Natural killer cell (primary cell): ENCODE measurements at regions not wholly inside any gene's neighbourhood (a gene's known extent, or its start where the extent isn't known, plus 50 kb on each side); places are given as distances from the start of the nearest gene placed in this dataset.
"Not testable (repeated sequence)": the region's sequence is repeated elsewhere in the genome, so short reads cannot be mapped to it uniquely, and the experiment has no call there.

Experiments
- ATAC-seq, 3 donors: fragments of 150-1000 bp in 2 of 3; fragments of 200-7000 bp in 1 of 3; cut with Tn5 transposase; 1 replicate in 1 of 3; 2 replicates in 2 of 3; pipeline ENCODE4 v1.10.0; 2021; ENCODE audit warnings: mild to moderate bottlenecking in 2 of 3, moderate library complexity in 2 of 3
- DNase-seq, 2 donors: peaks; one replicate each; pipeline versions ENCODE4 v3.0.0 to v3.0.0-alpha.2; 2013 to 2021; ENCODE audit warnings: mixed read lengths in 1 of 2
- H3K27ac ChIP-seq: one replicate; pipeline ENCODE4 v1.5.1; 2013; ENCODE audit warnings: mild to moderate bottlenecking, low read length
- H3K27me3 ChIP-seq: one replicate; pipeline ENCODE4 v1.6.1; 2013; ENCODE audit warnings: low read length; ENCODE audit not compliant: control insufficient read depth, insufficient read depth
- H3K36me3 ChIP-seq: one replicate; pipeline ENCODE4 v1.6.1; 2013; ENCODE audit warnings: low read length; ENCODE audit not compliant: control insufficient read depth, insufficient read depth
- H3K4me1 ChIP-seq: one replicate; pipeline ENCODE4 v1.6.1; 2013; ENCODE audit warnings: low read length; ENCODE audit not compliant: control insufficient read depth, insufficient read depth
- H3K4me3 ChIP-seq: one replicate; pipeline ENCODE4 v1.5.1; 2013; ENCODE audit warnings: low read length
- H3K9me3 ChIP-seq: one replicate; pipeline ENCODE4 v1.6.1; 2013; ENCODE audit warnings: low read length; ENCODE audit not compliant: control insufficient read depth, insufficient read depth
- H3K27ac Mint-ChIP-seq, 2 donors: one replicate each; pipeline ENCODE4 v1.8.0; 2022; ENCODE audit warnings: mild to moderate bottlenecking in 2 of 2, mixed read lengths in 2 of 2, moderate library complexity in 1 of 2
- H3K27me3 Mint-ChIP-seq, 2 donors: one replicate each; pipeline ENCODE4 v1.8.0; 2022; ENCODE audit warnings: low read depth in 2 of 2, mixed read lengths in 2 of 2
- H3K36me3 Mint-ChIP-seq: one replicate; pipeline ENCODE4 v1.8.0; 2022; ENCODE audit warnings: mixed read lengths
- H3K4me1 Mint-ChIP-seq, 2 donors: one replicate each; pipeline ENCODE4 v1.8.0; 2022; ENCODE audit warnings: mixed read lengths in 2 of 2
- H3K4me3 Mint-ChIP-seq: one replicate; pipeline ENCODE4 v1.8.0; 2022; ENCODE audit warnings: mild to moderate bottlenecking, moderate library complexity, mixed read lengths
- H3K9me3 Mint-ChIP-seq, 2 donors: one replicate each; pipeline ENCODE4 v1.8.0; 2022; ENCODE audit warnings: mixed read lengths in 2 of 2
- CTCF ChIP-seq: fragments of 200-600 bp; IDR thresholded peaks from one replicate; pipeline ENCODE4 v1.8.0; 2022; ENCODE audit warnings: antibody characterized with exemption
- WGBS: methylation state at CpG from one replicate; pipeline ENCODE4 v1.1.7; 2013; ENCODE audit warnings: missing lambda C conversion rate; ENCODE audit not compliant: insufficient coverage; 5-methylcytosine and 5-hydroxymethylcytosine counted together
- intact Hi-C: fragments of 100-400 bp; cut with micrococcal nuclease; formaldehyde crosslinking; loops from one replicate; pipeline ENCODE4 v1.14.2; 2022

GRCh38 chr4:63218856-63219255 lies 1190.4 kb downstream of the TECRL start:
- Mint-ChIP-seq H3K4me1 (no peaks in the 10 kb centered on the region), H3K9me3 (peaks cover 22 to 36% of the 10 kb centered on the region in 2 donors), H3K36me3 (peaks cover 15% of the 10 kb centered on the region), H3K27me3 (no peaks in the 10 kb centered on the region), H3K27ac (no peak overlapping the region), H3K4me3 (no peak overlapping the region)
- TF ChIP-seq CTCF: no peak
- no peak overlapping the region for H3K27ac ChIP-seq
- H3K27me3 ChIP-seq: no peaks in the 10 kb centered on the region
- no peaks in the 10 kb centered on the region for H3K36me3 ChIP-seq
- ATAC-seq (no peak), DNase-seq (no peak)
- 63% methylated on average over 7 of the region's 7 CpGs for WGBS
- peaks cover 16% of the 10 kb centered on the region for H3K9me3 ChIP-seq
- no peak overlapping the region for H3K4me3 ChIP-seq
- intact Hi-C loops: no loop called here
- H3K4me1 ChIP-seq: no peaks in the 10 kb centered on the region

GRCh38 chr4:63214076-63214475 lies 1195.2 kb downstream of the TECRL start:
- Histone ChIP-seq H3K36me3 (no peaks in the 10 kb centered on the region), H3K27me3 (no peaks in the 10 kb centered on the region), H3K9me3 (peaks cover 7% of the 10 kb centered on the region), H3K4me1 (no peaks in the 10 kb centered on the region), H3K27ac (no peak overlapping the region), H3K4me3 (no peak overlapping the region)
- ATAC-seq: no peak
- no peak for DNase-seq
- TF ChIP-seq CTCF: no peak
- H3K36me3 Mint-ChIP-seq: peaks cover 15% of the 10 kb centered on the region
- no peaks in the 10 kb centered on the region for H3K27me3 Mint-ChIP-seq
- H3K9me3 Mint-ChIP-seq: peaks cover 25 to 38% of the 10 kb centered on the region in 2 donors
- H3K27ac Mint-ChIP-seq: no peak overlapping the region
- intact Hi-C loops: no loop called here
- H3K4me3 Mint-ChIP-seq: no peak overlapping the region
- H3K4me1 Mint-ChIP-seq: no peaks in the 10 kb centered on the region

GRCh38 chr4:63211776-63212479 lies 1197.3 kb downstream of the TECRL start:
- Histone ChIP-seq H3K27me3 (no peaks in the 10 kb centered on the region), H3K27ac (no peak overlapping the region), H3K36me3 (no peaks in the 10 kb centered on the region), H3K4me3 (no peak overlapping the region), H3K9me3 (no peaks in the 10 kb centered on the region), H3K4me1 (no peaks in the 10 kb centered on the region)
- WGBS: 67% methylated on average over 2 of the region's 2 CpGs
- ATAC-seq (no peak), DNase-seq (no peak)
- Mint-ChIP-seq H3K4me1 (no peaks in the 10 kb centered on the region), H3K4me3 (no peak overlapping the region), H3K9me3 (peaks cover 24 to 31% of the 10 kb centered on the region in 2 donors), H3K27me3 (no peaks in the 10 kb centered on the region), H3K27ac (no peak overlapping the region), H3K36me3 (peaks cover 10% of the 10 kb centered on the region)
- TF ChIP-seq CTCF: no peak
- intact Hi-C loops: no loop called here

- DNase-seq: no peak
- intact Hi-C loops: no loop called here
- H3K36me3 ChIP-seq: no peaks in the 10 kb centered on the region
- peaks cover 5% of the 10 kb centered on the region for H3K36me3 Mint-ChIP-seq
- H3K9me3 ChIP-seq: no peaks in the 10 kb centered on the region
- no peaks in the 10 kb centered on the region for H3K4me1 Mint-ChIP-seq
- H3K27me3 ChIP-seq: no peaks in the 10 kb centered on the region
- no peak for TF ChIP-seq CTCF
- no peak for ATAC-seq
- no peak overlapping the region for H3K27ac ChIP-seq
- WGBS: 93% methylated on average over 2 of the region's 2 CpGs
- peaks cover 20 to 27% of the 10 kb centered on the region in 2 donors for H3K9me3 Mint-ChIP-seq
- H3K27ac Mint-ChIP-seq: no peak overlapping the region
- no peaks in the 10 kb centered on the region for H3K4me1 ChIP-seq
- H3K27me3 Mint-ChIP-seq: no peaks in the 10 kb centered on the region
- H3K4me3 ChIP-seq: no peak overlapping the region
- no peak overlapping the region for H3K4me3 Mint-ChIP-seq
Measured at GRCh38 chr4:63211375-63211774, 1197.9 kb downstream of the TECRL start.

GRCh38 chr4:63193029-63193428 lies 1216.2 kb downstream of the TECRL start:
- H3K4me1 ChIP-seq, H3K36me3 Mint-ChIP-seq, DNase-seq, H3K36me3 ChIP-seq, H3K4me1 Mint-ChIP-seq, H3K27me3 Mint-ChIP-seq, H3K4me3 Mint-ChIP-seq, H3K27ac Mint-ChIP-seq, H3K27me3 ChIP-seq, H3K9me3 ChIP-seq, H3K27ac ChIP-seq, ATAC-seq, intact Hi-C loops, H3K4me3 ChIP-seq: not testable (repeated sequence)
- WGBS: 75% methylated on average over 2 of the region's 3 CpGs
- H3K9me3 Mint-ChIP-seq: peaks cover 13 to 24% of the 10 kb centered on the region in 2 donors
